Liver (tissue), 3 donors: ENCODE measurements at regions not wholly inside any gene's neighbourhood (a gene's known extent, or its start where the extent isn't known, plus 50 kb on each side); places are given as distances from the start of the nearest gene placed in this dataset.

ENCODE experiments used
- CTCF ChIP-seq: fragments of 150-350 bp; IDR thresholded peaks from 2 replicates; pipeline ENCODE4 v1.5.1; 2017; ENCODE audit warnings: improper control_type of control experiment, low read depth, low read length; ENCODE audit not compliant: missing input control
- EGR1 ChIP-seq, 2 donors: IDR thresholded peaks; 2 replicates each; pipeline ENCODE4 v1.6.1; 2016 to 2018; ENCODE audit warnings: antibody characterized with exemption in 2 of 2, low read depth in 2 of 2
- GABPA ChIP-seq, 2 donors: IDR thresholded peaks in 1 of 2; conservative IDR thresholded peaks in 1 of 2; 2 replicates each; pipeline ENCODE4 v1.6.1; 2016; ENCODE audit warnings: antibody characterized with exemption in 2 of 2, mild to moderate bottlenecking in 1 of 2, moderate library complexity in 1 of 2
- JUND ChIP-seq, 2 donors: IDR thresholded peaks; 2 replicates each; pipeline ENCODE4 v1.6.1; 2016; ENCODE audit warnings: antibody characterized with exemption in 2 of 2
- RAD21 ChIP-seq, 2 donors: IDR thresholded peaks; 2 replicates each; pipeline ENCODE4 v1.6.1; 2016; ENCODE audit warnings: antibody characterized with exemption in 2 of 2, mild to moderate bottlenecking in 2 of 2
- RXRA ChIP-seq, 2 donors: IDR thresholded peaks; 2 replicates each; pipeline ENCODE4 v1.6.1; 2017 to 2018; ENCODE audit warnings: antibody characterized with exemption in 2 of 2, mild to moderate bottlenecking in 1 of 2
- SP1 ChIP-seq: IDR thresholded peaks from 2 replicates; pipeline ENCODE4 v1.6.1; 2018; ENCODE audit warnings: antibody characterized with exemption, mild to moderate bottlenecking
- ZBTB33 ChIP-seq: IDR thresholded peaks from 2 replicates; pipeline ENCODE4 v1.6.1; 2016; ENCODE audit warnings: antibody characterized with exemption
- TF ChIP-seq, protein P1 (sequence below): IDR thresholded peaks from 2 replicates; pipeline ENCODE4 v1.6.1; 2016; ENCODE audit warnings: antibody characterized with exemption, mild to moderate bottlenecking
- TF ChIP-seq, protein P2 (sequence below): IDR thresholded peaks from 2 replicates; pipeline ENCODE4 v1.6.1; 2016; ENCODE audit warnings: antibody characterized with exemption
- donor health status: healthy.
- donor health status: healthy.

DNA sequence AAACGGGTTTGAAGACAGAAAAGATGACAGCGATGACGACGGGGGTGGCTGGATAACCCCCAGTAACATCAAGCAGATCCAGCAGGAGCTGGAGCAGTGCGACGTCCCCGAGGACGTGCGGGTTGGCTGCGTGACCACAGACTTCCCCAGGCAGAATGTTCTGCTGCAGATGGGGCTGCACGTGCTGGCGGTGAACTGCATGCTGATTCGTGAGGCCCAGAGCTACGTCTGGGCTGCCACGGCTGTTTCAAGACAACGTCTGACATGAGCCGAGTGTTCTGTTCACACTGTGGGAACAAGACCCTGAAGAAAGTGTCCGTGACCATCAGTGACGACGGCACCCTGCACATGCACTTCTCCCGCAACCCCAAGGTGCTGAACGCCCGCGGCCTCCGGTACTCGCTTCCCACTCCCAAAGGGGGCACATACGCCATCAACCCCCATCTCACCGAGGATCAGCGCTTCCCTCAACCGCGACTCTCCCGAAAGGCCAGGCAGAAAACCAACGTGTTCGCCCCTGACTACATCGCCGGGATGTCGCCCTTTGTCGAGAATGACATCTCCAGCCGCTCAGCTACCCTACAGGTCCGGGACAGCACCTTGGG is 319.2 kb upstream of the SLC7A11 start:
- TF ChIP-seq CTCF = no peak
- no peak for TF ChIP-seq GABPA (IDR thresholded peaks at IDR 0.05 in 1 of 2, conservative IDR thresholded peaks at IDR 0.05 in 1 of 2)
- TF ChIP-seq SP1 = no peak
- TF ChIP-seq RAD21 (IDR thresholded peaks at IDR 0.05) = no peak
- no peak for TF ChIP-seq ZBTB33
- TF ChIP-seq, protein P1, sequence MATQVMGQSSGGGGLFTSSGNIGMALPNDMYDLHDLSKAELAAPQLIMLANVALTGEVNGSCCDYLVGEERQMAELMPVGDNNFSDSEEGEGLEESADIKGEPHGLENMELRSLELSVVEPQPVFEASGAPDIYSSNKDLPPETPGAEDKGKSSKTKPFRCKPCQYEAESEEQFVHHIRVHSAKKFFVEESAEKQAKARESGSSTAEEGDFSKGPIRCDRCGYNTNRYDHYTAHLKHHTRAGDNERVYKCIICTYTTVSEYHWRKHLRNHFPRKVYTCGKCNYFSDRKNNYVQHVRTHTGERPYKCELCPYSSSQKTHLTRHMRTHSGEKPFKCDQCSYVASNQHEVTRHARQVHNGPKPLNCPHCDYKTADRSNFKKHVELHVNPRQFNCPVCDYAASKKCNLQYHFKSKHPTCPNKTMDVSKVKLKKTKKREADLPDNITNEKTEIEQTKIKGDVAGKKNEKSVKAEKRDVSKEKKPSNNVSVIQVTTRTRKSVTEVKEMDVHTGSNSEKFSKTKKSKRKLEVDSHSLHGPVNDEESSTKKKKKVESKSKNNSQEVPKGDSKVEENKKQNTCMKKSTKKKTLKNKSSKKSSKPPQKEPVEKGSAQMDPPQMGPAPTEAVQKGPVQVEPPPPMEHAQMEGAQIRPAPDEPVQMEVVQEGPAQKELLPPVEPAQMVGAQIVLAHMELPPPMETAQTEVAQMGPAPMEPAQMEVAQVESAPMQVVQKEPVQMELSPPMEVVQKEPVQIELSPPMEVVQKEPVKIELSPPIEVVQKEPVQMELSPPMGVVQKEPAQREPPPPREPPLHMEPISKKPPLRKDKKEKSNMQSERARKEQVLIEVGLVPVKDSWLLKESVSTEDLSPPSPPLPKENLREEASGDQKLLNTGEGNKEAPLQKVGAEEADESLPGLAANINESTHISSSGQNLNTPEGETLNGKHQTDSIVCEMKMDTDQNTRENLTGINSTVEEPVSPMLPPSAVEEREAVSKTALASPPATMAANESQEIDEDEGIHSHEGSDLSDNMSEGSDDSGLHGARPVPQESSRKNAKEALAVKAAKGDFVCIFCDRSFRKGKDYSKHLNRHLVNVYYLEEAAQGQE = no peak
- TF ChIP-seq RXRA (IDR thresholded peaks at IDR 0.05) = no peak
- TF ChIP-seq EGR1 (IDR thresholded peaks at IDR 0.05; ENCODE audit: low read depth in 2 of 2) = no peak
- no peak for TF ChIP-seq JUND (IDR thresholded peaks at IDR 0.05)
- TF ChIP-seq, protein P2, sequence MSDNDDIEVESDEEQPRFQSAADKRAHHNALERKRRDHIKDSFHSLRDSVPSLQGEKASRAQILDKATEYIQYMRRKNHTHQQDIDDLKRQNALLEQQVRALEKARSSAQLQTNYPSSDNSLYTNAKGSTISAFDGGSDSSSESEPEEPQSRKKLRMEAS = no peak
